HEK293 (cell line): ENCODE measurements at regions not wholly inside any gene's neighbourhood (a gene's known extent, or its start where the extent isn't known, plus 50 kb on each side); places are given as distances from the start of the nearest gene placed in this dataset.

Experiments used
- ATF2 ChIP-seq: fragments of 450-650 bp; formaldehyde crosslinking; IDR thresholded peaks from 2 replicates; pipeline ENCODE4 v1.5.1; 2016; ENCODE audit warnings: missing biosample characterization, missing genetic modification characterization, low read depth
- CTCF ChIP-seq: fragments of 450-650 bp; formaldehyde crosslinking; IDR thresholded peaks from 2 replicates; pipeline ENCODE4 v1.5.1; 2016; ENCODE audit warnings: missing biosample characterization, missing genetic modification characterization
- PATZ1 ChIP-seq: fragments of 450-650 bp; formaldehyde crosslinking; IDR thresholded peaks from 2 replicates; pipeline ENCODE4 v1.5.1; 2016; ENCODE audit warnings: missing biosample characterization, missing genetic modification characterization
- REPIN1 ChIP-seq: fragments of 450-650 bp; formaldehyde crosslinking; IDR thresholded peaks from 2 replicates; pipeline ENCODE4 v1.5.1; 2017; ENCODE audit warnings: missing biosample characterization, missing genetic modification characterization, low read depth
- ZBTB17 ChIP-seq: fragments of 450-650 bp; formaldehyde crosslinking; IDR thresholded peaks from 2 replicates; pipeline ENCODE4 v1.5.1; 2016; ENCODE audit warnings: missing biosample characterization, missing genetic modification characterization
- ZNF175 ChIP-seq: fragments of 450-650 bp; formaldehyde crosslinking; IDR thresholded peaks from 2 replicates; pipeline ENCODE4 v1.5.1; 2016; ENCODE audit warnings: missing biosample characterization, missing genetic modification characterization
- ZNF629 ChIP-seq: fragments of 450-650 bp; formaldehyde crosslinking; IDR thresholded peaks from 2 replicates; pipeline ENCODE4 v1.5.1; 2017; ENCODE audit warnings: missing biosample characterization, missing genetic modification characterization
- ZNF692 ChIP-seq: fragments of 450-650 bp; formaldehyde crosslinking; IDR thresholded peaks from 2 replicates; pipeline ENCODE4 v1.5.1; 2016; ENCODE audit warnings: missing biosample characterization, missing genetic modification characterization

- TF ChIP-seq ATF2 (tag by site-specific recombination), result no peak
- no peak for TF ChIP-seq CTCF (tag by site-specific recombination)
- TF ChIP-seq ZBTB17 (tag by site-specific recombination), result no peak
- TF ChIP-seq ZNF175 (tag by site-specific recombination), result no peak
- no peak for TF ChIP-seq PATZ1 (tag by site-specific recombination)
- TF ChIP-seq ZNF629, result no peak
- no peak for TF ChIP-seq ZNF692
- no peak for TF ChIP-seq REPIN1 (tag by site-specific recombination)
These were observed 330.6 kb upstream of the LMCD1 start for GRCh38 chr3:8170971-8171508.
